Superior temporal gyrus (tissue), 1 donor: ENCODE measurements at regions not wholly inside any gene's neighbourhood (a gene's known extent, or its start where the extent isn't known, plus 50 kb on each side); places are given as distances from the start of the nearest gene placed in this dataset.
"Not testable (repeated sequence)": the region's sequence is repeated elsewhere in the genome, so short reads cannot be mapped to it uniquely, and the experiment has no call there.

ENCODE experiments used
- DNase-seq: peaks from one replicate; pipeline ENCODE4 v3.0.0-alpha.2; 2016; ENCODE audit errors: extremely low spot score

- no peak for DNase-seq
These were observed 822.4 kb downstream of the FAT4 start for GRCh38 chr4:126136922-126137781.

GRCh38 chr4:126137782-126138170 lies 823.0 kb downstream of the FAT4 start:
- no peak for DNase-seq

GRCh38 chr4:126144543-126145237 lies 829.9 kb downstream of the FAT4 start:
- no peak for DNase-seq

- no peak for DNase-seq
These were observed 853.7 kb downstream of the FAT4 start for GRCh38 chr4:126168484-126168883.

- DNase-seq: no peak
These were observed 857.4 kb downstream of the FAT4 start for GRCh38 chr4:126172126-126172525.

- no peak for DNase-seq
These were observed 859.9 kb downstream of the FAT4 start for GRCh38 chr4:126174627-126175026.

GRCh38 chr4:126180642-126181041 lies 865.9 kb downstream of the FAT4 start:
- DNase-seq: no peak

GRCh38 chr4:126182336-126182735 lies 867.6 kb downstream of the FAT4 start:
- DNase-seq: no peak

GRCh38 chr4:126182786-126183185 lies 868.0 kb downstream of the FAT4 start:
- no peak for DNase-seq

GRCh38 chr4:126183206-126183605 lies 868.5 kb downstream of the FAT4 start:
- no peak for DNase-seq

GRCh38 chr4:126191536-126191935 lies 876.8 kb downstream of the FAT4 start:
- DNase-seq: no peak

- no peak for DNase-seq
These were observed 877.8 kb downstream of the FAT4 start for GRCh38 chr4:126192506-126192905.

- not testable (repeated sequence) for DNase-seq
These were observed 886.7 kb downstream of the FAT4 start for GRCh38 chr4:126201251-126202138.

- no peak for DNase-seq
These were observed 887.5 kb downstream of the FAT4 start for GRCh38 chr4:126202226-126202625.

GRCh38 chr4:126207910-126208309 lies 893.2 kb downstream of the FAT4 start:
- no peak for DNase-seq

GRCh38 chr4:126209147-126209546 lies 894.4 kb downstream of the FAT4 start:
- DNase-seq: no peak

- DNase-seq: no peak
These were observed 899.2 kb downstream of the FAT4 start for GRCh38 chr4:126213996-126214395.

GRCh38 chr4:126215759-126216158 lies 901.0 kb downstream of the FAT4 start:
- DNase-seq: no peak

GRCh38 chr4:126216611-126217010 lies 901.9 kb downstream of the FAT4 start:
- DNase-seq: no peak

GRCh38 chr4:126221282-126221681 lies 906.5 kb downstream of the FAT4 start:
- DNase-seq: no peak

- DNase-seq: no peak
These were observed 907.1 kb downstream of the FAT4 start for GRCh38 chr4:126221717-126222340.
